ENCODE measurements at regions not wholly inside any gene's neighbourhood (a gene's known extent, or its start where the extent isn't known, plus 50 kb on each side); places are given as distances from the start of the nearest gene placed in this dataset.

DNA sequence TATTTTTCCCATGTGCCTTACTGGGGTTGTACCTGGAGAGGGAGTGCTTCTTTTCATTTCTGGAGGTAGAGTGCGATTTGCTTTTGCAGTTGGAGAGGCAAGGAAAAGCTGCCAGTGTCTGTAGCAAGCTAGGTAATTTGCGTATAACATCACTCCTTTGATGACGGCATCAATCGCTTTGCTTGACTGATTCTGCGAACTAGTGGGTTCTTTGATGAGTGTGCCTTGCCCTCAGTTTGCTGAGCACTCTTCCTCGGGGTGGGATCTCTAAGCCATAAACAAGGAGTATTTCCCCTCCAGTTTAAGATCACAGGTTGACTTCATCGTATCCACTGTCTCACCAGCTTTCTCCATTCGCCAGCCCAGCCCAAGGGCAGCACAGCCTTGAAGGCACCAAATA lies 344.5 kb downstream of the KCNRG start:
- Mint-ChIP-seq H3K4me3 (no peak overlapping the region), H3K27ac (no peak overlapping the region), H3K4me1 (peaks cover 30 to 42% (median 36%) of the 10 kb centered on the region in 3 donors), H3K27me3 (no peaks in the 10 kb centered on the region), H3K9me3 (no peaks in the 10 kb centered on the region), H3K36me3 (peaks cover 2% of the 10 kb centered on the region)

DNA sequence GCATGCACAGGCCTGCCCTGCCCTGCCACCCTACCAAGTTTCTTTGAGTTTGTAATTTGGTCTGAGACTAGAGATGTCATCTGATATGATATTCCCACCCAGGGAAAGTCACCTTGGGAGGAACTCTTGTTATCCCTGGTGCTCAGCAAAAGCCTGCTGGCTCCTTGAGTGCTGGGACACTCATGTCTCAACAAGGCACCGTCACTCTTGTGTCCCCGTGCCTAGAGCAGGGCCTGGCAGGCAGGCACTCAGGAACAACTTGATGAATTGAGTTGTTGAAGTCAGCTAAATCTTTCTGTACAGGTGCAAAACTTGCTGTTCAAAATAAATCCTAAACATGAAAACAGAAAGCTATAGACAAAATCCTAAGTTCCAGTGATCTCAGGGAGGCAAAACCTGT lies 345.4 kb downstream of the KCNRG start:
- H3K9me3 Mint-ChIP-seq, result no peaks in the 10 kb centered on the region
- H3K36me3 Mint-ChIP-seq, result peaks cover 2% of the 10 kb centered on the region
- H3K27me3 Mint-ChIP-seq, result no peaks in the 10 kb centered on the region
- peaks cover 29 to 43% (median 36%) of the 10 kb centered on the region in 3 donors for H3K4me1 Mint-ChIP-seq
- H3K4me3 Mint-ChIP-seq, result no peak overlapping the region
- H3K27ac Mint-ChIP-seq, result no peak overlapping the region

DNA sequence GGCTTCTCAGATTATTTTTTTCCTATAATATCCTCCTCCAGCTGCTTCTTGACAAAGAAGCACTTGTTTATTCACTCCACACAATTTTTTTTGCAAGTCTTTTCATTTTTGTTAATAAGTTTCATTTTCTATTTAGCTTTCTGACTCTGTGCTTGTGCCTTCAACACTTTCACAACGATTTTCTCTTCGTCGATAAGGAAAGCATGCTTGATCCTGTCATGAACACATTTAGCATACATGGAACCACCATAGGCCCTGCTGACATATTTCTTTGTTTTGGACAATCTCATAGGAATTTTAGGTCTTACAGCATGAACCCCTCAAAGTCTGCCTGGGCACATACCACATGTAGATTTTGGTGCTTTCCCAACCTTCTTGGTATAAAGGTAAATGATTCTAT lies 346.0 kb downstream of the KCNRG start:
- H3K27ac Mint-ChIP-seq, result no peak overlapping the region
- H3K4me3 Mint-ChIP-seq, result peak overlapping the region in 1 of 4 donors; percentile 22
- H3K9me3 Mint-ChIP-seq, result no peaks in the 10 kb centered on the region
- no peaks in the 10 kb centered on the region for H3K27me3 Mint-ChIP-seq
- peaks cover 32 to 43% (median 36%) of the 10 kb centered on the region in 3 donors for H3K4me1 Mint-ChIP-seq
- peaks cover 2% of the 10 kb centered on the region for H3K36me3 Mint-ChIP-seq

- Mint-ChIP-seq H3K27me3 (no peaks in the 10 kb centered on the region), H3K27ac (peak overlapping the region; percentile 24 to 92 (median 28)), H3K36me3 (peaks cover 2% of the 10 kb centered on the region), H3K9me3 (no peaks in the 10 kb centered on the region), H3K4me1 (peaks cover 36 to 42% (median 39%) of the 10 kb centered on the region in 3 donors), H3K4me3 (peak overlapping the region; percentile 32 to 91 (median 65))
Measured at GRCh38 chr13:50365408-50366391, 350.5 kb downstream of the KCNRG start.

GRCh38 chr13:50366488-50367174 lies 351.4 kb downstream of the KCNRG start:
- Mint-ChIP-seq H3K4me1 (peaks cover 30 to 38% (median 34%) of the 10 kb centered on the region in 3 donors), H3K36me3 (peaks cover 2% of the 10 kb centered on the region), H3K27ac (peak overlapping the region; percentile 8 to 92 (median 59)), H3K9me3 (no peaks in the 10 kb centered on the region), H3K27me3 (no peaks in the 10 kb centered on the region), H3K4me3 (peak overlapping the region in 3 of 4 donors; percentile 52 to 91 (median 78))

DNA sequence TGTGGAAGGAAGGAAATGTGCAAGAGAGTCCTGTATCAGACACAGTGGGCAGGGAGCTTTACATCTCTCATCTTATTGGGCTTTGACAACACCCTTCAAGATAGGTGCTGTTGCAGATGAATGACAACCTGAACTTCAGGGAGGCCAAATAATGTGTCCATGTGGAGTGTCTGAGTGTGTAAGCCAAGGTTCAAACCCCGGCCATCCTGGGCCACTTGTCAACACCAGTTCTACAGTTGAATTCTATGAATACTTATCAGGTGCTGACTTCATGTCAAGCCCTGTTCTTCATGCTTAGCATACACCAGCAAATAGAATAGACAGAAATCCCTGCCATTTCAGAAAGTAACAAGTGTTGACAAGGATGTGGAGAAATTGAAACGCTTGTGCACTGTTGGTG lies 354.4 kb downstream of the KCNRG start:
- H3K27ac Mint-ChIP-seq, result peak overlapping the region in 1 of 3 donors; percentile 33
- H3K27me3 Mint-ChIP-seq, result no peaks in the 10 kb centered on the region
- H3K4me3 Mint-ChIP-seq, result peak overlapping the region in 2 of 4 donors; percentile 10 to 35
- peaks cover 30 to 36% (median 32%) of the 10 kb centered on the region in 3 donors for H3K4me1 Mint-ChIP-seq
- H3K36me3 Mint-ChIP-seq, result peaks cover 1% of the 10 kb centered on the region
- no peaks in the 10 kb centered on the region for H3K9me3 Mint-ChIP-seq

DNA sequence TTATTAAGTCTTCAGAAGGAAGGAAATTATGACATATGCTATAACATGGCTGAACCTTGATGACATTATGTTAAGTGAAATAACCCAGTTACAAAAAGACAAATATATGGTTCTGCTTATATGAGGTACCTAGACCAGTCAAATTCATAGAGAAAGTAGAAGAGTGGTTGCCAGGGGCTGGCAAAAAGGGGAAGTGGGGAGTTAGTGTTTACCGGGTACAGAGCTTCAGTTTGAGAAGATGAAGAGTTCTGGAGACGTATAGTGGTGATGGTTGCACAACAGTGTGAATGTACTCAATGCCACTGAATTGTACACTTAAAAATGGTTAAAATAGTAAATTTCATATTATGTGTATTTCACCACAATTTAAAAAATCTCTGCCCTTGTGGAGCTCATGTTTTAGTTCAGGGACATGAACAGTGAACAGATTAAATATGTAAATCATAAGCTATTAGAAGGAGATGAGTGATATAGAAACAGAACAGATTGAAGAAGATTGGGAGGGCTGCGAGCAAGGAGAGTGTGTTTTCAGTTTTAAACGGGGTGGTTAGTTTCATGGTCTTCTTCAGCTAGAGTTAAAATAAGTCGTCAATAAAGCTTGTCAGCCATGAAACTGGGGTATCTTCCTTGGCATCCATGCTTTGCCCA lies 355.2 kb downstream of the KCNRG start:
- Mint-ChIP-seq H3K36me3 (peaks cover 1% of the 10 kb centered on the region), H3K4me1 (peaks cover 25 to 31% (median 28%) of the 10 kb centered on the region in 3 donors), H3K27me3 (no peaks in the 10 kb centered on the region), H3K4me3 (peak overlapping the region; percentile 0 to 67 (median 0)), H3K27ac (peak overlapping the region; percentile 2 to 8 (median 4)), H3K9me3 (no peaks in the 10 kb centered on the region)

DNA sequence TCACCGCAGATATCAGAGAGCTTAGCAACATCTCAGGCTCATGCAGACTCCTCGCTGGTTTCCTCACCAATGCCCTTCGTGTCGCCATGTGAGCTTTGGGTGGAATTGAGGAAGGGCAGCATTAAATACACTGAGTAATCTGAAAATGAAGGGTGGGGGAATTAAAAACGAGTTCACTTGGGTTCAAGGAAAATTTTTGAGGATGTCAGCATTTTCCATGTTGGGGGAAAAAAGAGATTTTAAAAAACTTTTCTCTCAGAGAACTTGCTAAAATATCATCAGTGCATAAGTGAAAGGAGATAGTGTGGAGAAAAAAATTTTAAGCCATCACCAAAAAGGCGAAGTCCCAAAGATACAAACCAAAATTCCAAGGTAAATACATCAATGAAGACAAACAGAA lies 359.3 kb downstream of the KCNRG start:
- peaks cover 3% of the 10 kb centered on the region for H3K27me3 Mint-ChIP-seq
- peaks cover 10 to 15% (median 14%) of the 10 kb centered on the region in 3 donors for H3K4me1 Mint-ChIP-seq
- H3K4me3 Mint-ChIP-seq, result no peak overlapping the region
- H3K9me3 Mint-ChIP-seq, result no peaks in the 10 kb centered on the region
- no peak overlapping the region for H3K27ac Mint-ChIP-seq
- H3K36me3 Mint-ChIP-seq, result peaks cover 1% of the 10 kb centered on the region

GRCh38 chr13:50375792-50376191 lies 360.5 kb downstream of the KCNRG start:
- H3K36me3 Mint-ChIP-seq, result peaks cover 1% of the 10 kb centered on the region
- H3K4me1 Mint-ChIP-seq, result peaks cover 2 to 5% (median 4%) of the 10 kb centered on the region in 3 donors
- H3K4me3 Mint-ChIP-seq, result no peak overlapping the region
- H3K27ac Mint-ChIP-seq, result no peak overlapping the region
- H3K9me3 Mint-ChIP-seq, result peaks cover 2 to 8% (median 4%) of the 10 kb centered on the region in 3 donors
- H3K27me3 Mint-ChIP-seq, result peaks cover 5% of the 10 kb centered on the region

- Mint-ChIP-seq H3K9me3 (peaks cover 4 to 18% (median 9%) of the 10 kb centered on the region in 3 donors), H3K36me3 (peaks cover 3% of the 10 kb centered on the region), H3K4me1 (peaks cover 0 to 2% (median 2%) of the 10 kb centered on the region in 3 donors), H3K27ac (no peak overlapping the region), H3K27me3 (peaks cover 5% of the 10 kb centered on the region), H3K4me3 (no peak overlapping the region)
Measured at GRCh38 chr13:50376895-50377575, 361.8 kb downstream of the KCNRG start.

- no peak overlapping the region for H3K27ac Mint-ChIP-seq
- H3K27me3 Mint-ChIP-seq, result peaks cover 5% of the 10 kb centered on the region
- no peak overlapping the region for H3K4me3 Mint-ChIP-seq
- H3K4me1 Mint-ChIP-seq, result peaks cover 0 to 2% (median 2%) of the 10 kb centered on the region in 3 donors
- peaks cover 4% of the 10 kb centered on the region for H3K36me3 Mint-ChIP-seq
- peaks cover 5 to 19% (median 9%) of the 10 kb centered on the region in 3 donors for H3K9me3 Mint-ChIP-seq
Measured at GRCh38 chr13:50377726-50378270, 362.6 kb downstream of the KCNRG start.

DNA sequence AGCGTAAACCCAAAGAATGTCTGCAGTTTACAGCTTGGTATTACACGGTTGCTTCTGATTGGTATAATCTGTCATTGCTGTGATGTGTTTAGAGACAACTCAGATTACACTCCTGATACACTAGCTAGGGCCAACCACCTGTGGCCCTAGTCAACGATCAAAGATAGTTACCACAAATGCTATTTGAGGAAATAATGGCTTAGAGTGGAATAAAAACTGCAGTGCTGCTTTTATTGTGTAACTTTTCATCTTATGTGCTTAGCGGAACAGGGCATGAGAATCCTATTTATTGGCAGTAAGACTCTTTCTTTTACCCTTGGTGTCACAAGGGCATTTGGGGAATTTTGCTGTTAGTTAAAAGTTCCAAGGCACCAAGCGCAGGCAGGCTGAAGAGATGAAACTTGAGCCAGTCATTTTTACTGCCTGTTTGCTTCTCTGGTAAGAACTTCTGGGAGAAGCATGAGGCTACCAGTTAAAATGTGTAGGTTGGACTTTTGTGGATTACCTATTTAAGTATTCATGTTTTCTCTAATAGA lies 363.3 kb downstream of the KCNRG start:
- Mint-ChIP-seq H3K27me3 (peaks cover 5% of the 10 kb centered on the region), H3K4me3 (no peak overlapping the region), H3K4me1 (peaks cover 0 to 2% (median 2%) of the 10 kb centered on the region in 3 donors), H3K36me3 (peaks cover 5% of the 10 kb centered on the region), H3K9me3 (peaks cover 5 to 19% (median 9%) of the 10 kb centered on the region in 3 donors), H3K27ac (no peak overlapping the region)

GRCh38 chr13:50379584-50379983 lies 364.3 kb downstream of the KCNRG start:
- Mint-ChIP-seq H3K4me3 (no peak overlapping the region), H3K9me3 (peaks cover 7 to 19% (median 9%) of the 10 kb centered on the region in 3 donors), H3K4me1 (peaks cover 0 to 2% (median 2%) of the 10 kb centered on the region in 3 donors), H3K27me3 (peaks cover 5% of the 10 kb centered on the region), H3K27ac (peak overlapping the region in 1 of 3 donors; percentile 81), H3K36me3 (peaks cover 5% of the 10 kb centered on the region)

- no peak overlapping the region for H3K27ac Mint-ChIP-seq
Measured at GRCh38 chr13:50380905-50381304, 365.7 kb downstream of the KCNRG start.

More at GRCh38 chr13:50380905-50381304, 365.7 kb downstream of the KCNRG start:
- Mint-ChIP-seq H3K36me3 (peaks cover 5% of the 10 kb centered on the region), H3K4me3 (no peak overlapping the region), H3K27me3 (peaks cover 4% of the 10 kb centered on the region), H3K9me3 (peaks cover 7 to 19% (median 9%) of the 10 kb centered on the region in 3 donors), H3K4me1 (peaks cover 0 to 2% (median under 1%) of the 10 kb centered on the region in 3 donors)
